ENCODE measurements at regions not wholly inside any gene's neighbourhood (a gene's known extent, or its start where the extent isn't known, plus 50 kb on each side); places are given as distances from the start of the nearest gene placed in this dataset.

DNA sequence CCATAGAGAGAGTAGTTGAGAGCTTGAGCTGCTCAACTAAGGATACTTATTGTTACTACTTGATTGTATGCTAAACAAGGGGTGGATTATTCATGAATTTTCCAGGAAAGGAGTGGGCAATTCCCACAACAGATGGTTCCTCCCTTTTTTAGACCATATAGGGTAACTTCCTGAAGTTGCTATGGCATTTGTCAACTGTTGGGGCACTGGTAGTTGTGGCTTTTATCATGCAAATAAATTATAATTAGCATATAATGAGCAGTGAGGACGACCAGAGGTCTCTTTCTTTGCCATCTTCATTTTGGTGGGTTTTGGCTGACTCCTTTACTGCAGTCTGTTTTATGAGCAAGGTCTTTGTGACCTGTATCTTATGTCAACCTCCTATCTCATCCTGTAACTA lies 1403.5 kb upstream of the PABPC4L start:
- no peak overlapping the region for H3K27ac ChIP-seq
- no peak for DNase-seq (ENCODE audit: low spot score)
- no peak for TF ChIP-seq CTCF (IDR thresholded peaks at IDR 0.05)
- H3K4me3 ChIP-seq: no peak overlapping the region

- H3K27ac ChIP-seq: no peak overlapping the region
- TF ChIP-seq CTCF (IDR thresholded peaks at IDR 0.05): no peak
- no peak for DNase-seq (ENCODE audit: low spot score)
- no peak overlapping the region for H3K4me3 ChIP-seq
Measured at GRCh38 chr4:135604531-135604930, 1402.9 kb upstream of the PABPC4L start.

- no peak overlapping the region for H3K4me3 ChIP-seq
- TF ChIP-seq CTCF (IDR thresholded peaks at IDR 0.05): no peak
- no peak overlapping the region for H3K27ac ChIP-seq
- DNase-seq (ENCODE audit: low spot score): no peak
Measured at GRCh38 chr4:135601351-135601750, 1399.8 kb upstream of the PABPC4L start.

DNA sequence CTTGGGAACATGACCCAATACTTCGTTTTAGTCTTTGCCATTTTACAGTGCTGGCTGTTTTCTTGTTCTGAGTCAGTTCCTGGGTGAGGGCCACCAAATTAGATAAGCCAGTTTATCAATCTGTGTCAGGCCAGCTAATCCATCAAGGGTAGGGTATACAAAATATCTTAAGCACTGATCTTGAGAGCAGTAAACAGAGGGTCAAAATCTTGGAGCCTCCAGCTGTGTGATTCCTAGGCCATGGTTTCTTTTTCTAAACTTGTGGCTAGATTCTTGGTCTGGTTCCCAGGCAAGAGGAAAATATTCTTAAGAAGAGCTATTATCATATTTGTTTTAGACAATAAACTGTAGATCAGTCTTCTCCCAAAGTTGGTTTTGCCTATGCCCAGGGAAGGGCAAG lies 1396.6 kb upstream of the PABPC4L start:
- H3K27ac ChIP-seq: no peak overlapping the region
- TF ChIP-seq CTCF (IDR thresholded peaks at IDR 0.05): no peak
- no peak overlapping the region for H3K4me3 ChIP-seq
- no peak for DNase-seq (ENCODE audit: low spot score)

GRCh38 chr4:135594521-135594920 lies 1392.9 kb upstream of the PABPC4L start:
- no peak for DNase-seq (ENCODE audit: low spot score)
- Histone ChIP-seq H3K27ac (no peak overlapping the region), H3K4me3 (no peak overlapping the region)
- TF ChIP-seq CTCF (IDR thresholded peaks at IDR 0.05): no peak

- no peak overlapping the region for H3K27ac ChIP-seq
- TF ChIP-seq CTCF (IDR thresholded peaks at IDR 0.05): no peak
- no peak overlapping the region for H3K4me3 ChIP-seq
- DNase-seq (ENCODE audit: low spot score): no peak
Measured at GRCh38 chr4:135575041-135575440, 1373.5 kb upstream of the PABPC4L start.

DNA sequence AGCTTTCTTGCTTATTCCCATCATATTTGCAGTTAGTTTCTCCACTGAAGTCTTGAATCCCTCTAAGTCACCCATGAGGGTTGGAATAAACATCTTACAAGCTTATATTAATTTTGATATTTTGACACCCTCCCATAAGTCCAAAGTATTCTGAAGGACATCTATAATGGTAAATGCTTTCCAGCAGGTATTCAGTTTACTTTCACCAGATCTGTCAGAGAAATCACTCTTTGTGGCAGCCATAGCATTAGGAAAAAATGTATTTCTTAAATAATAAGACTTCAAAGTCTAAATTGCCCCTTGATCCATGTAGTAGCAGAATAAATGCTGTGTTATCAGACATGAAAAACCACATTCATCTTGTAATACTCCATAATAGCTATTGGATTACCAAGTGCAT lies 1371.7 kb upstream of the PABPC4L start:
- H3K4me3 ChIP-seq: no peak overlapping the region
- no peak for TF ChIP-seq CTCF (IDR thresholded peaks at IDR 0.05)
- no peak for DNase-seq (ENCODE audit: low spot score)
- H3K27ac ChIP-seq: no peak overlapping the region

All from coronary artery (tissue), 2 donors.